ENCODE measurements at regions not wholly inside any gene's neighbourhood (a gene's known extent, or its start where the extent isn't known, plus 50 kb on each side); places are given as distances from the start of the nearest gene placed in this dataset.
"Not testable (repeated sequence)": the region's sequence is repeated elsewhere in the genome, so short reads cannot be mapped to it uniquely, and the experiment has no call there.

DNA sequence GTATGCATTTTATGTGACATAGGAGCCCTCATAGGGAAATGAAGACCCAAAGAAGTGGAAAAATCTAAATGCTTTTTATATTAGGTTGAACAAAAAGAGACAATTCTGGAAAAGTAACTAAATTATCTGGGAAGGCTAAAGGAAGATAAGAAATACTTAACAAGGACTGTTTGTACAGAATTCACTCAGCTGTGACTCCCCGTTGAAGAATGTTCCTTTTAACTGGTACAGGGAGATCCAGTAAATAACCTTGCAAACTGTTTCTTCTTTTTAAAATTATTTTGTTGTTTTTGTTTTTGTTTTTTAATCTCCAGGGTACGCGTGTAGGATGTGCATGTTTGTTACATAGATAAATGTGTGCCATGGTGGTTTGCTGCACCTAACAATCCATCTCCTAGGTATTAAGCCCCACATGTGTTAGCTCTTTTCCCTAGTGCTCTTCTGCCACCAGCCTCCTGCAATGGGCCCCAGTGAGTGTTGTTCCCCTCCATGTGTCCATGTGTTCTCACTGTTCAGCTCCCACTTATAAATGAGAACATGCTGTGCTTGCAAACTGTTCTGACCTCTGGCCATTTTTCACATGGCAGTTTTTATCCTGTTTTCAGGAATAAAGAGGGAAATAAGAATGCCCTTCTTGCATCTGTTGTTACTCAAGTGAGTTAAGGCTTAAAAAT, 81.7 kb downstream of the PWWP3B start:
- Histone ChIP-seq H3K79me2 (ENCODE audit: control insufficient read depth, insufficient read depth, low read length) (no peaks in the 10 kb centered on the region), H2AFZ (ENCODE audit: control insufficient read depth, low read length) (no peak overlapping the region), H3K36me3 (ENCODE audit: control insufficient read depth in 2 of 2, extremely low read depth in 1 of 2, insufficient read depth in 2 of 2, low read length in 2 of 2) (no peaks in the 10 kb centered on the region), H3K9ac (ENCODE audit: control insufficient read depth, extremely low read depth, insufficient read depth, low read length) (no peak overlapping the region), H3K4me2 (ENCODE audit: control insufficient read depth, extremely low read depth, insufficient read depth, low read depth, low read length) (no peak overlapping the region), H3K27ac (ENCODE audit: control insufficient read depth, insufficient read depth, low read length) (no peak overlapping the region), H3K4me3 (ENCODE audit: control insufficient read depth in 2 of 3, extremely low read depth in 1 of 3, insufficient read depth in 2 of 3, low read depth in 1 of 3, low read length in 3 of 3) (no peak overlapping the region), H3K4me1 (ENCODE audit: control insufficient read depth, extremely low read depth, insufficient read depth, low read length) (peaks cover 6% of the 10 kb centered on the region), H4K20me1 (ENCODE audit: control insufficient read depth, extremely low read depth, insufficient read depth, low read length) (no peaks in the 10 kb centered on the region), H3K27me3 (ENCODE audit: control insufficient read depth, extremely low read depth, insufficient read depth, low read length) (no peaks in the 10 kb centered on the region), H3K9me3 (ENCODE audit: control insufficient read depth, low read depth, low read length) (no peaks in the 10 kb centered on the region), H3K9me1 (ENCODE audit: control insufficient read depth, extremely low read depth, insufficient read depth, low read length) (no peaks in the 10 kb centered on the region)
- FAIRE-seq (no peak), DNase-seq (ENCODE audit: low read depth, low spot score) (no peak)
- dilution Hi-C loops (cut with MboI; ENCODE audit: extremely low pct_ligation_motif_present, low sequenced_read_pairs): no loop called here
- TF ChIP-seq EZH2 (IDR thresholded peaks at IDR 0.05; ENCODE audit: low read length): no peak
- TF ChIP-seq, protein P1, sequence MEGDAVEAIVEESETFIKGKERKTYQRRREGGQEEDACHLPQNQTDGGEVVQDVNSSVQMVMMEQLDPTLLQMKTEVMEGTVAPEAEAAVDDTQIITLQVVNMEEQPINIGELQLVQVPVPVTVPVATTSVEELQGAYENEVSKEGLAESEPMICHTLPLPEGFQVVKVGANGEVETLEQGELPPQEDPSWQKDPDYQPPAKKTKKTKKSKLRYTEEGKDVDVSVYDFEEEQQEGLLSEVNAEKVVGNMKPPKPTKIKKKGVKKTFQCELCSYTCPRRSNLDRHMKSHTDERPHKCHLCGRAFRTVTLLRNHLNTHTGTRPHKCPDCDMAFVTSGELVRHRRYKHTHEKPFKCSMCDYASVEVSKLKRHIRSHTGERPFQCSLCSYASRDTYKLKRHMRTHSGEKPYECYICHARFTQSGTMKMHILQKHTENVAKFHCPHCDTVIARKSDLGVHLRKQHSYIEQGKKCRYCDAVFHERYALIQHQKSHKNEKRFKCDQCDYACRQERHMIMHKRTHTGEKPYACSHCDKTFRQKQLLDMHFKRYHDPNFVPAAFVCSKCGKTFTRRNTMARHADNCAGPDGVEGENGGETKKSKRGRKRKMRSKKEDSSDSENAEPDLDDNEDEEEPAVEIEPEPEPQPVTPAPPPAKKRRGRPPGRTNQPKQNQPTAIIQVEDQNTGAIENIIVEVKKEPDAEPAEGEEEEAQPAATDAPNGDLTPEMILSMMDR (optimal IDR thresholded peaks at IDR 0.05 in 1 of 3, IDR thresholded peaks at IDR 0.05 in 1 of 3, conservative IDR thresholded peaks at IDR 0.05 in 1 of 3; ENCODE audit: extremely low read depth in 1 of 3, insufficient read depth in 2 of 3, low read length in 3 of 3): no peak

DNA sequence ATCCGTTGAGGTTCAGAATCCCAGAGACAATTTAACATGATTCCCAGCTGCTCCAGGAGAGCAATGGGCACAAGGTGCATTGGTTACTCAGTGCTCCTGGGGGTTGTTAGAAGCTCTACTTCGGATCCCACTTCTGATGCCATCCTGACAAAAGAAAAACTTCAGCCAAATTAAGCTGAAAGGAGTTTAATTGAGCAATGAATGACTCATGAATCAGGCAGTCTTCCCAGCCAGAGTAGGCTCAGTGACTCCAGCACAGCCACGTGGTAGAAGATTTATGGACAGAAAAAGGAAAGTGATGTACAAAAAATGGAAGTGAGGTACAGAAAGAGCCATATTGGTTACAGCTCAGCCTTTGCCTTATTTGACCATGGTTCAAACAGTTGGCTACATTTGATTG, 95.7 kb downstream of the PWWP3B start:
- Histone ChIP-seq H2AFZ (ENCODE audit: control insufficient read depth, low read length) (no peak overlapping the region), H3K4me3 (ENCODE audit: control insufficient read depth in 2 of 3, extremely low read depth in 1 of 3, insufficient read depth in 2 of 3, low read depth in 1 of 3, low read length in 3 of 3) (no peak overlapping the region), H3K79me2 (ENCODE audit: control insufficient read depth, insufficient read depth, low read length) (no peaks in the 10 kb centered on the region), H3K9me3 (ENCODE audit: control insufficient read depth, low read depth, low read length) (no peaks in the 10 kb centered on the region), H3K36me3 (ENCODE audit: control insufficient read depth in 2 of 2, extremely low read depth in 1 of 2, insufficient read depth in 2 of 2, low read length in 2 of 2) (no peaks in the 10 kb centered on the region), H3K4me2 (ENCODE audit: control insufficient read depth, extremely low read depth, insufficient read depth, low read depth, low read length) (no peak overlapping the region), H3K27me3 (ENCODE audit: control insufficient read depth, extremely low read depth, insufficient read depth, low read length) (no peaks in the 10 kb centered on the region), H4K20me1 (ENCODE audit: control insufficient read depth, extremely low read depth, insufficient read depth, low read length) (no peaks in the 10 kb centered on the region), H3K9me1 (ENCODE audit: control insufficient read depth, extremely low read depth, insufficient read depth, low read length) (no peaks in the 10 kb centered on the region), H3K4me1 (ENCODE audit: control insufficient read depth, extremely low read depth, insufficient read depth, low read length) (no peaks in the 10 kb centered on the region), H3K27ac (ENCODE audit: control insufficient read depth, insufficient read depth, low read length) (no peak overlapping the region), H3K9ac (ENCODE audit: control insufficient read depth, extremely low read depth, insufficient read depth, low read length) (no peak overlapping the region)
- no peak for TF ChIP-seq EZH2 (IDR thresholded peaks at IDR 0.05; ENCODE audit: low read length)
- TF ChIP-seq, protein P1 (optimal IDR thresholded peaks at IDR 0.05 in 1 of 3, IDR thresholded peaks at IDR 0.05 in 1 of 3, conservative IDR thresholded peaks at IDR 0.05 in 1 of 3; ENCODE audit: extremely low read depth in 1 of 3, insufficient read depth in 2 of 3, low read length in 3 of 3): no peak
- dilution Hi-C loops (cut with MboI; ENCODE audit: extremely low pct_ligation_motif_present, low sequenced_read_pairs): no loop called here
- FAIRE-seq (no peak), DNase-seq (ENCODE audit: low read depth, low spot score) (no peak)

DNA sequence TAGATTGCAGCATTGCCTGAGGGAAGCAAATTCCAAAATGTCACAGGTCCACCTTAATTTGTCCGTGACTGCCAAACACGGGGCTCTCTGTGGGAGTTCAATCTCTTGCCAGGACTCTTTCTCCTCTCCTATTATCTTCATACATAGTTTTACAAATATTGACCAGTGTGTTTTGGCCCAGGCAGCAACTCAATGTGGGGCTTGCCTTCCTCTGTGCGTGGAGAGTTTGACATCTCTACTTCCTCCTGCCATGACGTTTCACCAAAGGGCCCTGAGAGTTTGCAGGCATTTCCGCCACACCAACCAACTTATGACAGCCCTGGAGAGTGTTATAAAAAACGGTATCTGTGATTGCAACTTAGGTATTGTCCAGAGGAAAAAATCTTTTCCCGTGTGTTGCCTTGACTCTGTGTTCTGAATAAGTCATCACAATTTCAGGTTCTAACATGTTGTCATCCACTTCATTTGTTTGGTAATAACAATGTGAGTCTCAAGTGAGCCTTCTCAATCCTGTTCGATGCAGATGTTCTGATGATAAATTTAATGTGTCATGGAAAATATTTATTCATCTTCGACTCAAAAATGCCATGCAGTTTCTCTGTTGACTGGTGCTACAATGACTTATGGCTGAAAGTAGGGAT, 106.0 kb downstream of the PWWP3B start:
- H3K9ac ChIP-seq (ENCODE audit: control insufficient read depth, extremely low read depth, insufficient read depth, low read length); H3K9me1 ChIP-seq (ENCODE audit: control insufficient read depth, extremely low read depth, insufficient read depth, low read length); H3K27me3 ChIP-seq (ENCODE audit: control insufficient read depth, extremely low read depth, insufficient read depth, low read length); dilution Hi-C loops (cut with MboI; ENCODE audit: extremely low pct_ligation_motif_present, low sequenced_read_pairs); H3K79me2 ChIP-seq (ENCODE audit: control insufficient read depth, insufficient read depth, low read length); H2AFZ ChIP-seq (ENCODE audit: control insufficient read depth, low read length); H3K9me3 ChIP-seq (ENCODE audit: control insufficient read depth, low read depth, low read length); H3K27ac ChIP-seq (ENCODE audit: control insufficient read depth, insufficient read depth, low read length); H3K4me3 ChIP-seq (ENCODE audit: control insufficient read depth in 2 of 3, extremely low read depth in 1 of 3, insufficient read depth in 2 of 3, low read depth in 1 of 3, low read length in 3 of 3); H3K4me2 ChIP-seq (ENCODE audit: control insufficient read depth, extremely low read depth, insufficient read depth, low read depth, low read length); DNase-seq (ENCODE audit: low read depth, low spot score); H3K36me3 ChIP-seq (ENCODE audit: control insufficient read depth in 2 of 2, extremely low read depth in 1 of 2, insufficient read depth in 2 of 2, low read length in 2 of 2); H3K4me1 ChIP-seq (ENCODE audit: control insufficient read depth, extremely low read depth, insufficient read depth, low read length); H4K20me1 ChIP-seq (ENCODE audit: control insufficient read depth, extremely low read depth, insufficient read depth, low read length): not testable (repeated sequence)
- FAIRE-seq: peak; percentile 92

DNA sequence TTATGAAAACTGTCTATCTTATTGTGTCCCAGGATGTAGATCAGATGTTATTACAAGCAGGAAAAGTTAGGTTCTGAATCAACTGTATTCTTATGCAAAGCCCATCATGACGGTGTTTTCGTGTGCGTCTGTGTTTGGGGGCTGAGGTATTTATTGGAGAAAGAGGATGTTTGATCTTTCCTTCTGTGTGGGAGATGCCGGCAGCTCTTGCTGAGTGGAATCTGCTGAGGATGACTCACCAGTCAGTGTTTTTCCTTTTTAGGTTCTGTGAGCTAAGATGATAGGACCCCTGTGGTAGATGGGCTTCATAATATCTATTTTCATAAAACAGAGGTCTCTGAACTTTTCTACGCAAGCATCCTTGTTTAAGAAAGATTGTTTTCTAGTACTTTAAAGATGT, 107.1 kb downstream of the PWWP3B start:
- FAIRE-seq; H3K4me1 ChIP-seq (ENCODE audit: control insufficient read depth, extremely low read depth, insufficient read depth, low read length); H3K9me1 ChIP-seq (ENCODE audit: control insufficient read depth, extremely low read depth, insufficient read depth, low read length); H3K9me3 ChIP-seq (ENCODE audit: control insufficient read depth, low read depth, low read length); H4K20me1 ChIP-seq (ENCODE audit: control insufficient read depth, extremely low read depth, insufficient read depth, low read length); H3K27me3 ChIP-seq (ENCODE audit: control insufficient read depth, extremely low read depth, insufficient read depth, low read length); H3K9ac ChIP-seq (ENCODE audit: control insufficient read depth, extremely low read depth, insufficient read depth, low read length); DNase-seq (ENCODE audit: low read depth, low spot score); H3K27ac ChIP-seq (ENCODE audit: control insufficient read depth, insufficient read depth, low read length); dilution Hi-C loops (cut with MboI; ENCODE audit: extremely low pct_ligation_motif_present, low sequenced_read_pairs); H2AFZ ChIP-seq (ENCODE audit: control insufficient read depth, low read length); H3K36me3 ChIP-seq (ENCODE audit: control insufficient read depth in 2 of 2, extremely low read depth in 1 of 2, insufficient read depth in 2 of 2, low read length in 2 of 2); H3K4me2 ChIP-seq (ENCODE audit: control insufficient read depth, extremely low read depth, insufficient read depth, low read depth, low read length); H3K79me2 ChIP-seq (ENCODE audit: control insufficient read depth, insufficient read depth, low read length); H3K4me3 ChIP-seq (ENCODE audit: control insufficient read depth in 2 of 3, extremely low read depth in 1 of 3, insufficient read depth in 2 of 3, low read depth in 1 of 3, low read length in 3 of 3): not testable (repeated sequence)
